Keratinocyte (primary cell): ENCODE measurements at regions not wholly inside any gene's neighbourhood (a gene's known extent, or its start where the extent isn't known, plus 50 kb on each side); places are given as distances from the start of the nearest gene placed in this dataset.
"Not testable (repeated sequence)": the region's sequence is repeated elsewhere in the genome, so short reads cannot be mapped to it uniquely, and the experiment has no call there.

Experiments used
- DNase-seq: peaks from one replicate; pipeline ENCODE4 v3.0.0-alpha.2; 2011; ENCODE audit warnings: low read depth, missing footprints, low spot score
- FAIRE-seq: peaks from 2 replicates; lab custom pipeline; 2011; peaks lifted over from hg19 to GRCh38; lab: Jason Lieb, UNC
- H2AFZ ChIP-seq: 2 replicates; pipeline ENCODE4 v1.6.0; 2012; ENCODE audit warnings: low read length, control low read depth, inconsistent platforms; ENCODE audit not compliant: control insufficient read depth
- H3K27ac ChIP-seq: 2 replicates; pipeline ENCODE4 v1.5.1; 2011; ENCODE audit warnings: low read length; ENCODE audit not compliant: control insufficient read depth, insufficient read depth
- H3K27me3 ChIP-seq: 3 replicates; pipeline ENCODE4 v1.6.0; 2011; ENCODE audit warnings: low read length; ENCODE audit not compliant: control insufficient read depth, insufficient read depth; ENCODE audit errors: extremely low read depth
- H3K36me3 ChIP-seq, 2 experiments: 2 replicates in 1 of 2; 3 replicates in 1 of 2; pipeline ENCODE4 v1.5.1; 2011; ENCODE audit warnings: low read length in 2 of 2, mild to moderate bottlenecking in 1 of 2; ENCODE audit not compliant: control insufficient read depth in 2 of 2, insufficient read depth in 2 of 2; ENCODE audit errors: extremely low read depth in 1 of 2
- H3K4me1 ChIP-seq: 3 replicates; pipeline ENCODE4 v1.5.1; 2011; ENCODE audit warnings: low read length; ENCODE audit not compliant: control insufficient read depth, insufficient read depth; ENCODE audit errors: extremely low read depth
- H3K4me2 ChIP-seq: 3 replicates; pipeline ENCODE4 v1.6.0; 2011; ENCODE audit warnings: low read depth, low read length; ENCODE audit not compliant: control insufficient read depth, insufficient read depth; ENCODE audit errors: extremely low read depth
- H3K4me3 ChIP-seq, 3 experiments: fragments of 200-600 bp in 1 of 3; sonication (generic) in 1 of 3; 2 replicates in 2 of 3; 3 replicates in 1 of 3; pipeline ENCODE4 v1.5.1; 2011 to 2016; ENCODE audit warnings: low read length in 3 of 3, mild to moderate bottlenecking in 3 of 3, control low read depth in 2 of 3, inconsistent platforms in 1 of 3, low read depth in 1 of 3, mixed read lengths in 1 of 3, mixed run types in 1 of 3, moderate library complexity in 1 of 3; ENCODE audit not compliant: control insufficient read depth in 2 of 3, insufficient read depth in 2 of 3; ENCODE audit errors: extremely low read depth in 1 of 3
- H3K79me2 ChIP-seq: 2 replicates; pipeline ENCODE4 v1.6.0; 2012; ENCODE audit warnings: low read length; ENCODE audit not compliant: control insufficient read depth, insufficient read depth
- H3K9ac ChIP-seq: 3 replicates; pipeline ENCODE4 v1.6.0; 2011; ENCODE audit warnings: low read length; ENCODE audit not compliant: control insufficient read depth, insufficient read depth; ENCODE audit errors: extremely low read depth
- H3K9me1 ChIP-seq: 3 replicates; pipeline ENCODE4 v1.6.0; 2011; ENCODE audit warnings: low read length; ENCODE audit not compliant: control insufficient read depth, insufficient read depth; ENCODE audit errors: extremely low read depth
- H3K9me3 ChIP-seq: 2 replicates; pipeline ENCODE4 v1.5.1; 2012; ENCODE audit warnings: low read depth, low read length; ENCODE audit not compliant: control insufficient read depth
- H4K20me1 ChIP-seq: 3 replicates; pipeline ENCODE4 v1.6.0; 2011; ENCODE audit warnings: low read length; ENCODE audit not compliant: control insufficient read depth, insufficient read depth; ENCODE audit errors: extremely low read depth
- dilution Hi-C: fragments of 300-500 bp; cut with MboI; formaldehyde crosslinking; loops from one replicate; pipeline ENCODE4 v1.7.0; 2020; ENCODE audit warnings: low sequenced_read_pairs; ENCODE audit not compliant: extremely low pct_ligation_motif_present

DNA sequence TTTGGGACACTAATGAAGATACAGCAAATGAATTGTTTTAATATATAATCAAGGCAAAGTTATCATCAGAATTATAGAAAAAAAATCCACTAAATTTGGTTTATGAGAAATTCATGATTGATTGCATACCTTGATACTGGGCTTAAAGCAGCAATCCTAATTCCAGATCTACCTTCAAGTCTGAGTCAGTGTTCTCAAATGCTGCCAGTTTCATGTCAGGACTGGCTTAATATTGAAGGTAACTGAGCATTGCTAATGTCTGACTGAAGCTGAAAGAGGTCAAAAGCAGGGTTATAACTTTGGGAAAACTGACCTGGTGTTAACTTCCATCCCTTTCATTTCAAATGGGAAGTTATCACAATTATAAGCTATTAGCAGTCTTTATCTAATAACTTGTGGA, 618.8 kb upstream of the SEMA6D start:
- FAIRE-seq, H3K9me3 ChIP-seq, H3K79me2 ChIP-seq, H2AFZ ChIP-seq, H3K9me1 ChIP-seq, H4K20me1 ChIP-seq, H3K4me1 ChIP-seq, DNase-seq, H3K4me3 ChIP-seq, H3K9ac ChIP-seq, H3K27ac ChIP-seq, H3K4me2 ChIP-seq, H3K27me3 ChIP-seq, H3K36me3 ChIP-seq, dilution Hi-C loops: not testable (repeated sequence)

GRCh38 chr15:47099801-47100200, 617.5 kb upstream of the SEMA6D start:
- H3K9me1 ChIP-seq, H3K9me3 ChIP-seq, H4K20me1 ChIP-seq, H3K36me3 ChIP-seq, H2AFZ ChIP-seq, FAIRE-seq, H3K27me3 ChIP-seq, H3K27ac ChIP-seq, dilution Hi-C loops, H3K9ac ChIP-seq, H3K4me1 ChIP-seq, H3K4me2 ChIP-seq, H3K4me3 ChIP-seq, H3K79me2 ChIP-seq, DNase-seq: not testable (repeated sequence)

DNA sequence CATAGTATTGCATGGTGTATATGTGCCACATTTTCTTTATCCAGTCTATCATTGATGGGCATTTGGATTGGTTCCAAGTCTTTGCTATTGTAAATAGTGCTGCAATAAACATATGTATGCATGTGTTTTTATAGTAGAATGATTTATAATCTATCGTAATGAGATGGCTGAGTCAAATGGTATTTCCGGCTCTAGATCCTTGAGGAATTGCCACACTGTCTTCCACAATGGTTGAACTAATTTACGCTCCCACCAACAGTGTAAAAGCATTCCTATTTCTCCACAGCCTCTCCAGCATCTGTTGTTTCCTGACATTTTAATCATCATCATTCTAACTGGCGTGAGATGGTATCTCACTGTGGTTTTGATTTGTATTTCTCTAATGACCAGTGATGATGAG, 608.5 kb upstream of the SEMA6D start:
- H3K27ac ChIP-seq, DNase-seq, H3K4me3 ChIP-seq, H4K20me1 ChIP-seq, H3K27me3 ChIP-seq, H3K9ac ChIP-seq, H3K9me3 ChIP-seq, H3K36me3 ChIP-seq, H3K79me2 ChIP-seq, FAIRE-seq, H3K4me2 ChIP-seq, H2AFZ ChIP-seq, H3K9me1 ChIP-seq, H3K4me1 ChIP-seq, dilution Hi-C loops: not testable (repeated sequence)
